ENCODE measurements at regions not wholly inside any gene's neighbourhood (a gene's known extent, or its start where the extent isn't known, plus 50 kb on each side); places are given as distances from the start of the nearest gene placed in this dataset.

- DNase-seq, result no peak
- Histone ChIP-seq H3K4me3 (no peak overlapping the region), H3K36me3 (no peaks in the 10 kb centered on the region), H3K27ac (no peak overlapping the region), H3K9me3 (no peaks in the 10 kb centered on the region), H3K27me3 (no peaks in the 10 kb centered on the region), H3K4me1 (no peaks in the 10 kb centered on the region)
- intact Hi-C loops (cut with DNase I; ENCODE audit: low total_unique reads), result no loop called here
- no peak for TF ChIP-seq POLR2A (IDR thresholded peaks at IDR 0.05)
- TF ChIP-seq CTCF (IDR thresholded peaks at IDR 0.05), result no peak
These were observed 258.0 kb downstream of the PMP22 start for GRCh38 chr17:15007147-15007553.

GRCh38 chr17:15006421-15007128, 258.6 kb downstream of the PMP22 start:
- Histone ChIP-seq H3K36me3 (no peaks in the 10 kb centered on the region), H3K4me3 (no peak overlapping the region), H3K4me1 (no peaks in the 10 kb centered on the region), H3K9me3 (no peaks in the 10 kb centered on the region), H3K27ac (no peak overlapping the region), H3K27me3 (no peaks in the 10 kb centered on the region)
- intact Hi-C loops (cut with DNase I; ENCODE audit: low total_unique reads), result no loop called here
- no peak for DNase-seq
- TF ChIP-seq POLR2A (IDR thresholded peaks at IDR 0.05) (no peak), CTCF (IDR thresholded peaks at IDR 0.05) (no peak)

GRCh38 chr17:15000661-15001060, 264.5 kb downstream of the PMP22 start:
- H3K4me3 ChIP-seq, result no peak overlapping the region
- no peaks in the 10 kb centered on the region for H3K9me3 ChIP-seq
- TF ChIP-seq POLR2A (IDR thresholded peaks at IDR 0.05), result no peak
- TF ChIP-seq CTCF (IDR thresholded peaks at IDR 0.05), result no peak
- no peaks in the 10 kb centered on the region for H3K27me3 ChIP-seq
- H3K36me3 ChIP-seq, result no peaks in the 10 kb centered on the region
- no peak for DNase-seq
- H3K27ac ChIP-seq, result no peak overlapping the region
- no peaks in the 10 kb centered on the region for H3K4me1 ChIP-seq
- intact Hi-C loops (cut with DNase I; ENCODE audit: low total_unique reads), result no loop called here

- TF ChIP-seq CTCF (IDR thresholded peaks at IDR 0.05) (no peak), POLR2A (IDR thresholded peaks at IDR 0.05) (no peak)
- Histone ChIP-seq H3K27me3 (no peaks in the 10 kb centered on the region), H3K4me1 (no peaks in the 10 kb centered on the region), H3K9me3 (no peaks in the 10 kb centered on the region), H3K4me3 (no peak overlapping the region), H3K36me3 (no peaks in the 10 kb centered on the region), H3K27ac (no peak overlapping the region)
- intact Hi-C loops (cut with DNase I; ENCODE audit: low total_unique reads), result no loop called here
- no peak for DNase-seq
These were observed 267.8 kb downstream of the PMP22 start for GRCh38 chr17:14997290-14997689.

GRCh38 chr17:14986127-14986526, 279.0 kb downstream of the PMP22 start:
- Histone ChIP-seq H3K36me3 (no peaks in the 10 kb centered on the region), H3K4me3 (no peak overlapping the region), H3K4me1 (no peaks in the 10 kb centered on the region), H3K27ac (no peak overlapping the region), H3K27me3 (no peaks in the 10 kb centered on the region), H3K9me3 (no peaks in the 10 kb centered on the region)
- intact Hi-C loops (cut with DNase I; ENCODE audit: low total_unique reads), result no loop called here
- TF ChIP-seq POLR2A (IDR thresholded peaks at IDR 0.05) (no peak), CTCF (IDR thresholded peaks at IDR 0.05) (no peak)
- no peak for DNase-seq

Measured in uterus (tissue), 3 donors.